Parathyroid adenoma (tissue), 2 donors: ENCODE measurements at regions not wholly inside any gene's neighbourhood (a gene's known extent, or its start where the extent isn't known, plus 50 kb on each side); places are given as distances from the start of the nearest gene placed in this dataset.
A peak's percentile ranks its signal among the peaks of the same experiment; 100 is the strongest.

ENCODE experiments used
- H2AFZ ChIP-seq: fragments of 300-600 bp; sonication (generic); one replicate; pipeline ENCODE4 v1.7.0; 2017; ENCODE audit warnings: antibody characterized with exemption, mild to moderate bottlenecking
- H3K27ac ChIP-seq: fragments of 300-600 bp; sonication (generic); one replicate; pipeline ENCODE4 v1.7.0; 2017
- H3K27me3 ChIP-seq: fragments of 300-600 bp; sonication (generic); one replicate; pipeline ENCODE4 v1.7.0; 2017; ENCODE audit warnings: low read length; ENCODE audit not compliant: control insufficient read depth, insufficient read depth
- H3K36me3 ChIP-seq: fragments of 300-600 bp; sonication (generic); one replicate; pipeline ENCODE4 v1.7.0; 2017; ENCODE audit warnings: low read length; ENCODE audit not compliant: control insufficient read depth, insufficient read depth
- H3K4me1 ChIP-seq: fragments of 300-600 bp; sonication (generic); one replicate; pipeline ENCODE4 v1.7.0; 2017; ENCODE audit warnings: control low read depth
- H3K4me2 ChIP-seq: fragments of 300-600 bp; sonication (generic); one replicate; pipeline ENCODE4 v1.7.0; 2017; ENCODE audit warnings: low read length
- H3K4me3 ChIP-seq: fragments of 300-600 bp; sonication (generic); one replicate; pipeline ENCODE4 v1.7.0; 2017; ENCODE audit warnings: low read depth, low read length
- H3K79me2 ChIP-seq: fragments of 300-600 bp; sonication (generic); one replicate; pipeline ENCODE4 v1.7.0; 2017; ENCODE audit warnings: control low read depth
- H3K9ac ChIP-seq: fragments of 300-600 bp; sonication (generic); one replicate; pipeline ENCODE4 v1.7.0; 2017; ENCODE audit warnings: mild to moderate bottlenecking
- H3K9me3 ChIP-seq: fragments of 300-600 bp; sonication (generic); one replicate; pipeline ENCODE4 v1.7.0; 2017; ENCODE audit warnings: low read length; ENCODE audit not compliant: control insufficient read depth
- TF ChIP-seq, protein P1 (sequence below): fragments of 300-600 bp; sonication (generic); IDR thresholded peaks from one replicate; pipeline ENCODE4 v1.7.0; 2017; ENCODE audit warnings: antibody characterized with exemption, mild to moderate bottlenecking
- donor health status: primary hyperparathyroidism.

DNA sequence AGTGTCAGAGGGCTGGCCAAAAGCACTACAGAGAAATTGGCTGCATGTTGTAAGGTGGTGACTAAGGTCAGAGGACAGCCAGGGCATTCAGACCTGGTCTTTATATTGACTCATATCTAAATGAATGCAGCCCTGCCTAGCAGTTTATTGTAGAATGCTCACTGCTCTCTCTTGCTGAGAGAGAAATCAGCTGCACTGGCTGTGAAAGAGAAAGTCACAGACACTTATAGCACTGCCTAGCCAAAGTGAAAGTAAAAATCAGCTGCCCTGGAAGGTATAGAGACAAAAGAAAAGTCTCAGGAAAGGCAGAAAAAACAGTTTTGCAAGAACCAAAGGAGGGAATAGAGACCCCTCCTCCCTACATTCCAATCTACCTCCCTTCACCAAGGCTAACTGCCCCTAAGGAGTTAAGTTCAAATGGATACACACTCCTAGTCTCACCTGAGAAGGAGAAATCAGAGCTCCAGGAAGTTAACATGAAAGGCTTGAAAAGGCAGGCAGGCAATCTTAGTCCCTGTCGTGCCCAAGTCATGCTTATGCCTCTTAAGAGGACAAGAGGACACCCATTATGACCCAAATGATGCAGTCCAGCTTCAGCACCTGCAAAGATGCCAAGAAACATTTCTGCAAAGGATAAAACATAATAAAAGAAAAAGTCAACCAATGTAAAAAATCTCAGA is 235.1 kb downstream of the RPS4Y2 start:
- no peaks in the 10 kb centered on the region for H3K36me3 ChIP-seq
- H3K9ac ChIP-seq: no peak overlapping the region
- H2AFZ ChIP-seq: no peak overlapping the region
- no peaks in the 10 kb centered on the region for H3K27me3 ChIP-seq
- TF ChIP-seq, protein P1, sequence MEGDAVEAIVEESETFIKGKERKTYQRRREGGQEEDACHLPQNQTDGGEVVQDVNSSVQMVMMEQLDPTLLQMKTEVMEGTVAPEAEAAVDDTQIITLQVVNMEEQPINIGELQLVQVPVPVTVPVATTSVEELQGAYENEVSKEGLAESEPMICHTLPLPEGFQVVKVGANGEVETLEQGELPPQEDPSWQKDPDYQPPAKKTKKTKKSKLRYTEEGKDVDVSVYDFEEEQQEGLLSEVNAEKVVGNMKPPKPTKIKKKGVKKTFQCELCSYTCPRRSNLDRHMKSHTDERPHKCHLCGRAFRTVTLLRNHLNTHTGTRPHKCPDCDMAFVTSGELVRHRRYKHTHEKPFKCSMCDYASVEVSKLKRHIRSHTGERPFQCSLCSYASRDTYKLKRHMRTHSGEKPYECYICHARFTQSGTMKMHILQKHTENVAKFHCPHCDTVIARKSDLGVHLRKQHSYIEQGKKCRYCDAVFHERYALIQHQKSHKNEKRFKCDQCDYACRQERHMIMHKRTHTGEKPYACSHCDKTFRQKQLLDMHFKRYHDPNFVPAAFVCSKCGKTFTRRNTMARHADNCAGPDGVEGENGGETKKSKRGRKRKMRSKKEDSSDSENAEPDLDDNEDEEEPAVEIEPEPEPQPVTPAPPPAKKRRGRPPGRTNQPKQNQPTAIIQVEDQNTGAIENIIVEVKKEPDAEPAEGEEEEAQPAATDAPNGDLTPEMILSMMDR: no peak
- no peak overlapping the region for H3K4me3 ChIP-seq
- H3K4me2 ChIP-seq: peak overlapping the region; percentile 53
- H3K79me2 ChIP-seq: no peaks in the 10 kb centered on the region
- no peaks in the 10 kb centered on the region for H3K4me1 ChIP-seq
- H3K9me3 ChIP-seq: no peaks in the 10 kb centered on the region
- H3K27ac ChIP-seq: no peak overlapping the region

DNA sequence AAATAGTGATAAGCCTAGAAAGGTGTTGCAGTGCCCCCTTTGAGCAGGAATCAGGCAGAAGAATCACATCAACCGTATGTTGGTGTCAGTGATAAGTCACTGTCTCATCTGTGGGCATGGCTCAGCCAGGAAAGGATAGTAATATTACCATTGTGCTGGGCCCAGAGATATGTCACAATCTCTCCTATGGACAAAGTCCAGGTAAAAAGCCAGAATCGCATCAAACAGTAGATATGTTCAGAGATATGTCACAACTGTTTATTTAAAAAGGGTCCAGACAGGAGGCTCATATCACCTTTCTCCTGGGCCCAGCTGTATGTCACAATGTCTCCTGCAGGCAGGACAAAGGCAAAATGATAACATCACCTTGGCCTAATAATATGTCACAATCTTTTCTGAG is 241.4 kb downstream of the RPS4Y2 start:
- H3K4me1 ChIP-seq: no peaks in the 10 kb centered on the region
- no peak overlapping the region for H3K4me3 ChIP-seq
- H3K4me2 ChIP-seq: no peak overlapping the region
- no peaks in the 10 kb centered on the region for H3K27me3 ChIP-seq
- H2AFZ ChIP-seq: no peak overlapping the region
- no peaks in the 10 kb centered on the region for H3K36me3 ChIP-seq
- no peaks in the 10 kb centered on the region for H3K79me2 ChIP-seq
- H3K9ac ChIP-seq: no peak overlapping the region
- TF ChIP-seq, protein P1: no peak
- H3K27ac ChIP-seq: no peak overlapping the region
- no peaks in the 10 kb centered on the region for H3K9me3 ChIP-seq

DNA sequence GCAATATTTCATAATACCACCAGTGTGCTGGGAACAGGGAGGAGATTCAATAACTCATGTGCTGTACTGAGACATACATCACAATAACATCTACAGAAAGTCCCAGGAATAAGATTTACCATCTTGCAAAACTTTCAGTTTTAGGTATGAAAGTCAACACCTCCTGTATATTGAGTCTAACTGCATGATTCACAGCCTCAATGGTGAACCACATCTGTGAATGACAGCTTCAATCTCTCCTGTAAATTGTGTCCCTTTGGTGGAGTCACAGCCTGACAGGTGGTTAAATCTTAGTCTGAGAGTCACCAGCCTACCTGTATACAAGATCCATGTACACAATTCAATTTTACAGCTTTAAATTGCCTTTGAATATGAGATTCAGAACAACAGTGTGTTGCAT is 242.1 kb downstream of the RPS4Y2 start:
- Histone ChIP-seq H3K36me3 (no peaks in the 10 kb centered on the region), H3K27me3 (no peaks in the 10 kb centered on the region), H3K27ac (no peak overlapping the region), H3K9me3 (no peaks in the 10 kb centered on the region), H3K4me2 (no peak overlapping the region), H3K9ac (no peak overlapping the region), H3K4me3 (no peak overlapping the region), H3K79me2 (no peaks in the 10 kb centered on the region), H2AFZ (no peak overlapping the region), H3K4me1 (no peaks in the 10 kb centered on the region)
- TF ChIP-seq, protein P1: no peak

DNA sequence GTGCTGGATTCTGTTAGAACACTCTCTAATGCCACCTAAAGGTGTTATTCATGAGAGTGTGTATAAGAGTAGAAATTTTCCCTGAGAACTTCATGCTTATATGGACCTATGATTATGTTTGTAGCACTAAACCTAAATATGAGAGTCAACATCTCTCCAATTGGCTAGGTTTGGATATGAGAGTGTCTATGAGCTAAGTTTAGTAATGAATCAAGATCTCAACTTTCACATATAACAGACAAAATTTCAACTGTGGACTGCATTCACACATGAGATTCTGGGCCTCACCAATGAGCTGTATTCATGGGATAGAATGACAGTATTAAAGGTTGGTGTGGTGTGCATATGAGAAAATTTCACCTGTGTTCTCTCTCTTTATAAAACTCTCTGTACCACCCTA is 242.6 kb downstream of the RPS4Y2 start:
- TF ChIP-seq, protein P1: no peak
- no peaks in the 10 kb centered on the region for H3K27me3 ChIP-seq
- H3K79me2 ChIP-seq: no peaks in the 10 kb centered on the region
- no peak overlapping the region for H3K27ac ChIP-seq
- no peak overlapping the region for H3K9ac ChIP-seq
- H2AFZ ChIP-seq: no peak overlapping the region
- H3K4me3 ChIP-seq: no peak overlapping the region
- no peaks in the 10 kb centered on the region for H3K36me3 ChIP-seq
- H3K9me3 ChIP-seq: no peaks in the 10 kb centered on the region
- H3K4me1 ChIP-seq: no peaks in the 10 kb centered on the region
- H3K4me2 ChIP-seq: no peak overlapping the region

DNA sequence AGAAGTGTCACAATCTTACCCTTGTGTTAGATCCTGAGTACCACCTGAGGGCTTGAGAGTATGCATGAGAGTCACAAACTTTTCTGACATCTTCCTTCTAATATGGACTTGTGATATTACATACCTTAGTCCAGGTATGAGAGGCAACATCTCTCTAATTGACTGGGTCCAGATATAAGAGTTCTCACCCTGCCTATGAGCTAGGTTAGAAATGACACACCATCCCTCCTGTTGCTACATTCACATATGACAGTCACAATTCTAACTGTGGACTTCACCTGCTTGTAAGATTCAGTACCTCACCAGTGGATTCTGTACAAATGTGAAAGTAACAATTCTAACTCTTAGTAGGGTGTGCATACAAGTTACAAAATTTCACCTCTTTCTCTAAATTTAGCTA is 245.2 kb downstream of the RPS4Y2 start:
- Histone ChIP-seq H3K9ac (no peak overlapping the region), H2AFZ (no peak overlapping the region), H3K27me3 (no peaks in the 10 kb centered on the region), H3K9me3 (no peaks in the 10 kb centered on the region), H3K36me3 (no peaks in the 10 kb centered on the region), H3K4me3 (no peak overlapping the region), H3K79me2 (no peaks in the 10 kb centered on the region), H3K27ac (no peak overlapping the region), H3K4me2 (no peak overlapping the region), H3K4me1 (no peaks in the 10 kb centered on the region)
- TF ChIP-seq, protein P1: no peak
